ENCODE measurements at regions not wholly inside any gene's neighbourhood (a gene's known extent, or its start where the extent isn't known, plus 50 kb on each side); places are given as distances from the start of the nearest gene placed in this dataset.

- TF ChIP-seq CTCF (IDR thresholded peaks at IDR 0.05) (no peak), EP300 (IDR thresholded peaks at IDR 0.05) (no peak)
These were observed 68.1 kb upstream of the CCBE1 start for GRCh38 chr18:59765343-59765742.
